Kasumi-1 (cell line): ENCODE measurements at regions not wholly inside any gene's neighbourhood (a gene's known extent, or its start where the extent isn't known, plus 50 kb on each side); places are given as distances from the start of the nearest gene placed in this dataset.

Experiments used
- DNase-seq, 2 experiments: peaks; one replicate each; lab custom pipeline; 2025; lab: John Stamatoyannopoulos, UW

GRCh38 chr17:51491416-51491815, 231.1 kb downstream of the UTP18 start:
- DNase-seq, result no peak

- DNase-seq, result no peak
Observed at GRCh38 chr17:51493206-51493605, 232.9 kb downstream of the UTP18 start.

GRCh38 chr17:51496378-51496777, 236.0 kb downstream of the UTP18 start:
- DNase-seq, result no peak

- DNase-seq, result no peak
Observed at GRCh38 chr17:51499897-51500296, 239.6 kb downstream of the UTP18 start.

GRCh38 chr17:51500454-51500853, 240.1 kb downstream of the UTP18 start:
- DNase-seq, result no peak

GRCh38 chr17:51505450-51505849, 245.1 kb downstream of the UTP18 start:
- no peak for DNase-seq

GRCh38 chr17:51507444-51507843, 247.1 kb downstream of the UTP18 start:
- no peak for DNase-seq

- DNase-seq, result no peak
Observed at GRCh38 chr17:51508048-51508447, 247.7 kb downstream of the UTP18 start.

- DNase-seq, result no peak
Observed at GRCh38 chr17:51510940-51511339, 250.6 kb downstream of the UTP18 start.

GRCh38 chr17:51512220-51512907, 252.0 kb downstream of the UTP18 start:
- DNase-seq, result no peak

GRCh38 chr17:51516924-51517323, 256.6 kb downstream of the UTP18 start:
- DNase-seq, result no peak

- no peak for DNase-seq
Observed at GRCh38 chr17:51524524-51524923, 264.2 kb downstream of the UTP18 start.

GRCh38 chr17:51526507-51526906, 266.2 kb downstream of the UTP18 start:
- no peak for DNase-seq

- DNase-seq, result no peak
Observed at GRCh38 chr17:51527225-51527982, 267.1 kb downstream of the UTP18 start.

GRCh38 chr17:51528111-51528510, 267.8 kb downstream of the UTP18 start:
- no peak for DNase-seq

- DNase-seq, result no peak
Observed at GRCh38 chr17:51533219-51533618, 272.9 kb downstream of the UTP18 start.

- no peak for DNase-seq
Observed at GRCh38 chr17:51533821-51534220, 273.5 kb downstream of the UTP18 start.

- DNase-seq, result no peak
Observed at GRCh38 chr17:51536627-51537026, 276.3 kb downstream of the UTP18 start.

- DNase-seq, result no peak
Observed at GRCh38 chr17:51537996-51538550, 277.7 kb downstream of the UTP18 start.

GRCh38 chr17:51540151-51540550, 279.8 kb downstream of the UTP18 start:
- peak in 1 of 2 experiments; percentile 13 for DNase-seq

GRCh38 chr17:51541215-51541614, 280.9 kb downstream of the UTP18 start:
- DNase-seq, result no peak

GRCh38 chr17:51546114-51546513, 285.8 kb downstream of the UTP18 start:
- DNase-seq, result no peak

- no peak for DNase-seq
Observed at GRCh38 chr17:51548125-51548524, 287.8 kb downstream of the UTP18 start.
